H9 (cell line): ENCODE measurements at regions not wholly inside any gene's neighbourhood (a gene's known extent, or its start where the extent isn't known, plus 50 kb on each side); places are given as distances from the start of the nearest gene placed in this dataset.

Experiments used
- DNase-seq: peaks from one replicate; pipeline ENCODE4 v3.0.0-alpha.2; 2017
- H2AFZ ChIP-seq: one replicate; pipeline ENCODE4 v1.6.1; 2013; ENCODE audit warnings: mild to moderate bottlenecking, low read length, control low read depth, moderate library complexity
- H2AK5ac ChIP-seq: 2 replicates; pipeline ENCODE4 v1.6.1; 2013; ENCODE audit warnings: low read length, control low read depth, mixed read lengths; ENCODE audit not compliant: insufficient read length
- H2BK120ac ChIP-seq: one replicate; pipeline ENCODE4 v1.6.1; 2013; ENCODE audit warnings: low read depth, mild to moderate bottlenecking, low read length, control low read depth, inconsistent platforms; ENCODE audit not compliant: poor library complexity, severe bottlenecking
- H2BK12ac ChIP-seq: 2 replicates; pipeline ENCODE4 v1.6.1; 2013; ENCODE audit warnings: low read length, control low read depth, mixed read lengths, low read depth; ENCODE audit not compliant: insufficient read length
- H2BK15ac ChIP-seq: 2 replicates; pipeline ENCODE4 v1.6.1; 2013; ENCODE audit warnings: low read depth, low read length, control low read depth
- H2BK20ac ChIP-seq: one replicate; pipeline ENCODE4 v1.6.1; 2013; ENCODE audit warnings: low read depth, mild to moderate bottlenecking, low read length, control low read depth, inconsistent platforms; ENCODE audit not compliant: poor library complexity, severe bottlenecking
- H2BK5ac ChIP-seq: 2 replicates; pipeline ENCODE4 v1.6.1; 2013; ENCODE audit warnings: low read length, control low read depth, mixed read lengths; ENCODE audit not compliant: insufficient read length
- H3K14ac ChIP-seq: 2 replicates; pipeline ENCODE4 v1.6.1; 2013; ENCODE audit warnings: low read length, control low read depth; ENCODE audit not compliant: insufficient read depth
- H3K18ac ChIP-seq: 2 replicates; pipeline ENCODE4 v1.6.1; 2013; ENCODE audit warnings: low read depth, mild to moderate bottlenecking, mixed read lengths, low read length, control low read depth; ENCODE audit not compliant: insufficient read length
- H3K23ac ChIP-seq: 2 replicates; pipeline ENCODE4 v1.6.1; 2013; ENCODE audit warnings: low read length, control low read depth, mixed read lengths, low read depth; ENCODE audit not compliant: insufficient read length
- H3K23me2 ChIP-seq: 2 replicates; pipeline ENCODE4 v1.6.1; 2013; ENCODE audit warnings: low read depth, mild to moderate bottlenecking, mixed read lengths, low read length, control low read depth; ENCODE audit not compliant: insufficient read length, poor library complexity, severe bottlenecking
- H3K27ac ChIP-seq: 2 replicates; pipeline ENCODE4 v1.5.1; 2013; ENCODE audit warnings: low read length, control low read depth, mixed read lengths, low read depth; ENCODE audit not compliant: insufficient read length
- H3K27me3 ChIP-seq: 2 replicates; pipeline ENCODE4 v1.6.1; 2013; ENCODE audit warnings: low read length, control low read depth, inconsistent platforms; ENCODE audit not compliant: insufficient read depth
- H3K4ac ChIP-seq: 2 replicates; pipeline ENCODE4 v1.6.1; 2013; ENCODE audit warnings: low read depth, mild to moderate bottlenecking, control low read depth, inconsistent platforms, low read length, moderate library complexity
- H3K4me1 ChIP-seq: 2 replicates; pipeline ENCODE4 v1.6.1; 2013; ENCODE audit warnings: low read length, control low read depth, inconsistent platforms; ENCODE audit not compliant: insufficient read depth
- H3K4me2 ChIP-seq: 2 replicates; pipeline ENCODE4 v1.6.1; 2013; ENCODE audit warnings: low read length, control low read depth, mixed read lengths; ENCODE audit not compliant: insufficient read length, insufficient read depth
- H3K56ac ChIP-seq: 2 replicates; pipeline ENCODE4 v1.6.1; 2013; ENCODE audit warnings: low read depth, mild to moderate bottlenecking, mixed read lengths, low read length, control low read depth; ENCODE audit not compliant: insufficient read length
- H3K79me1 ChIP-seq: 2 replicates; pipeline ENCODE4 v1.6.1; 2013; ENCODE audit warnings: low read depth, mild to moderate bottlenecking, moderate library complexity, low read length, control low read depth, inconsistent platforms; ENCODE audit not compliant: insufficient read depth, poor library complexity, severe bottlenecking
- H3K79me2 ChIP-seq: 2 replicates; pipeline ENCODE4 v1.6.1; 2013; ENCODE audit warnings: low read length, control low read depth, inconsistent platforms; ENCODE audit not compliant: insufficient read depth
- H3K9ac ChIP-seq: 2 replicates; pipeline ENCODE4 v1.6.1; 2013; ENCODE audit warnings: low read length, control low read depth, mixed read lengths; ENCODE audit not compliant: insufficient read length; ENCODE audit errors: extremely low read depth
- H3K9me3 ChIP-seq: one replicate; pipeline ENCODE4 v1.6.1; 2013; ENCODE audit warnings: low read depth, low read length, inconsistent platforms; ENCODE audit not compliant: control insufficient read depth
- H3T11ph ChIP-seq: one replicate; pipeline ENCODE4 v1.6.1; 2013; ENCODE audit warnings: mild to moderate bottlenecking, low read length, control low read depth, inconsistent platforms
- H4K20me1 ChIP-seq: one replicate; pipeline ENCODE4 v1.6.1; 2013; ENCODE audit not compliant: control insufficient read depth, insufficient read length, insufficient read depth
- H4K5ac ChIP-seq: 2 replicates; pipeline ENCODE4 v1.6.1; 2013; ENCODE audit warnings: low read depth, mild to moderate bottlenecking, mixed read lengths, low read length, control low read depth; ENCODE audit not compliant: insufficient read length
- H4K8ac ChIP-seq: replicated peaks from 2 replicates; pipeline ENCODE4 v1.6.1; 2013; ENCODE audit warnings: low read length, control low read depth, mixed read lengths, low read depth; ENCODE audit not compliant: insufficient read length
- H4K91ac ChIP-seq: 2 replicates; pipeline ENCODE4 v1.6.1; 2013; ENCODE audit warnings: low read depth, mild to moderate bottlenecking, moderate library complexity, mixed read lengths, low read length, control low read depth; ENCODE audit not compliant: insufficient read length
- H3K27ac Mint-ChIP-seq, 3 experiments: 2 replicates in 2 of 3; 3 replicates in 1 of 3; pipeline ENCODE4 v1.8.0; 2020 to 2021; ENCODE audit warnings: mixed read lengths in 3 of 3, mild to moderate bottlenecking in 1 of 3, moderate library complexity in 1 of 3
- H3K27me3 Mint-ChIP-seq: 2 replicates; pipeline ENCODE4 v1.8.0; 2021; ENCODE audit warnings: low read depth, mild to moderate bottlenecking, moderate library complexity, mixed read lengths
- H3K36me3 Mint-ChIP-seq, 3 experiments: 2 replicates in 2 of 3; 3 replicates in 1 of 3; pipeline ENCODE4 v1.8.0; 2020 to 2021; ENCODE audit warnings: low read depth in 3 of 3, mixed read lengths in 3 of 3; ENCODE audit not compliant: insufficient read depth in 1 of 3
- H3K4me1 Mint-ChIP-seq, 2 experiments: 2 replicates each; pipeline ENCODE4 v1.8.0; 2020; ENCODE audit warnings: mixed read lengths in 2 of 2
- H3K4me3 Mint-ChIP-seq, 2 experiments: 2 replicates in 1 of 2; 3 replicates in 1 of 2; pipeline ENCODE4 v1.8.0; 2020 to 2021; ENCODE audit warnings: mild to moderate bottlenecking in 2 of 2, mixed read lengths in 2 of 2, moderate library complexity in 1 of 2
- H3K9me3 Mint-ChIP-seq, 2 experiments: 2 replicates in 1 of 2; 3 replicates in 1 of 2; pipeline ENCODE4 v1.8.0; 2020; ENCODE audit warnings: mild to moderate bottlenecking in 2 of 2, mixed read lengths in 2 of 2, moderate library complexity in 1 of 2
- TF ChIP-seq, protein P1 (sequence below): fragments of 200-600 bp; sonication (generic); conservative IDR thresholded peaks from 3 replicates; pipeline ENCODE4 v1.8.0; 2021; ENCODE audit warnings: antibody characterized with exemption, mild to moderate bottlenecking

DNA sequence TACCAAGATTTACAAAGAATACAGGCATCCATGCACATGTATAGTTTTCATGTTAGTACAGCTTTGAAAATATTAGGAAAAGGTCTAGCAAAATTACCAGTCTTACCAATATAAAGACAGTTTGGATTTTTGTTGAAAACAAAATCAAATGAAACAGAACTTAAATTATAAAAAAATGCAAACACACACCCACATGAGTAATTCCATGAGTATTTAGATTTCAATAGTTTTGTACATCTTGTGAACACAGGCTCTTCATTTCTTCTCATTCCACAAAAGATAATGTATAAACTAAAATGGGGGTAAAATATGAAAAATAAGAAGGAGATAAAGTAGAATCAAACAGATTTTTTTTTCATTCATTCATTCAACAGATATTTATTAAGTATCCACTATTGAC is 682.2 kb upstream of the ANKRD30A start:
- H3K79me2 ChIP-seq, result no peaks in the 10 kb centered on the region
- H2BK5ac ChIP-seq, result no peak overlapping the region
- H3K23me2 ChIP-seq, result no peaks in the 10 kb centered on the region
- no peaks in the 10 kb centered on the region for H3K9me3 ChIP-seq
- no peak overlapping the region for H4K5ac ChIP-seq
- Mint-ChIP-seq H3K4me3 (no peak overlapping the region), H3K27me3 (no peaks in the 10 kb centered on the region), H3K4me1 (peaks cover 12 to 14% of the 10 kb centered on the region in 2 experiments), H3K36me3 (no peaks in the 10 kb centered on the region; a peak in 1 of 7 replicates), H3K27ac (no peak overlapping the region), H3K9me3 (peaks cover 0 to 2% of the 10 kb centered on the region in 2 experiments; a peak in 1 of 5 replicates)
- no peak overlapping the region for H4K91ac ChIP-seq
- no peaks in the 10 kb centered on the region; the same call in 1 of the 2 replicates for H3K4me1 ChIP-seq
- H3K18ac ChIP-seq, result no peak overlapping the region
- H2BK12ac ChIP-seq, result no peak overlapping the region
- no peak overlapping the region for H3K27ac ChIP-seq
- no peaks in the 10 kb centered on the region for H3K27me3 ChIP-seq
- DNase-seq, result no peak
- no peak overlapping the region for H2BK20ac ChIP-seq
- H2AK5ac ChIP-seq, result no peak overlapping the region
- H2BK15ac ChIP-seq, result no peak overlapping the region
- no peak overlapping the region for H4K8ac ChIP-seq
- no peak overlapping the region for H3K23ac ChIP-seq
- no peak overlapping the region for H3K9ac ChIP-seq
- H4K20me1 ChIP-seq, result no peaks in the 10 kb centered on the region
- no peak overlapping the region for H3K4ac ChIP-seq
- H3K4me2 ChIP-seq, result no peak overlapping the region
- no peak overlapping the region for H3K14ac ChIP-seq
- no peak overlapping the region for H2BK120ac ChIP-seq
- no peak overlapping the region for H2AFZ ChIP-seq
- no peak overlapping the region for H3K56ac ChIP-seq
- TF ChIP-seq, protein P1, sequence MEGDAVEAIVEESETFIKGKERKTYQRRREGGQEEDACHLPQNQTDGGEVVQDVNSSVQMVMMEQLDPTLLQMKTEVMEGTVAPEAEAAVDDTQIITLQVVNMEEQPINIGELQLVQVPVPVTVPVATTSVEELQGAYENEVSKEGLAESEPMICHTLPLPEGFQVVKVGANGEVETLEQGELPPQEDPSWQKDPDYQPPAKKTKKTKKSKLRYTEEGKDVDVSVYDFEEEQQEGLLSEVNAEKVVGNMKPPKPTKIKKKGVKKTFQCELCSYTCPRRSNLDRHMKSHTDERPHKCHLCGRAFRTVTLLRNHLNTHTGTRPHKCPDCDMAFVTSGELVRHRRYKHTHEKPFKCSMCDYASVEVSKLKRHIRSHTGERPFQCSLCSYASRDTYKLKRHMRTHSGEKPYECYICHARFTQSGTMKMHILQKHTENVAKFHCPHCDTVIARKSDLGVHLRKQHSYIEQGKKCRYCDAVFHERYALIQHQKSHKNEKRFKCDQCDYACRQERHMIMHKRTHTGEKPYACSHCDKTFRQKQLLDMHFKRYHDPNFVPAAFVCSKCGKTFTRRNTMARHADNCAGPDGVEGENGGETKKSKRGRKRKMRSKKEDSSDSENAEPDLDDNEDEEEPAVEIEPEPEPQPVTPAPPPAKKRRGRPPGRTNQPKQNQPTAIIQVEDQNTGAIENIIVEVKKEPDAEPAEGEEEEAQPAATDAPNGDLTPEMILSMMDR, result no peak
- H3T11ph ChIP-seq, result no peak overlapping the region
- H3K79me1 ChIP-seq, result no peaks in the 10 kb centered on the region
